Heart right ventricle (tissue), 16 donors: ENCODE measurements at regions not wholly inside any gene's neighbourhood (a gene's known extent, or its start where the extent isn't known, plus 50 kb on each side); places are given as distances from the start of the nearest gene placed in this dataset.

Experiments used
- ATAC-seq, 8 donors: fragments of 200-7000 bp; cut with Tn5 transposase; one replicate each; pipeline ENCODE4 v1.9.1; 2020; ENCODE audit warnings: mild to moderate bottlenecking in 8 of 8, moderate library complexity in 8 of 8, moderate number of reproducible peaks in 1 of 8
- DNase-seq, 2 donors: peaks; one replicate each; pipeline ENCODE4 v3.0.0-alpha.2; 2020
- H3K27ac ChIP-seq, 10 donors: fragments of 200-600 bp; sonication (generic) in 2 of 10; one replicate each; pipeline versions ENCODE4 v1.5.0 to v1.8.0; 2020 to 2022; ENCODE audit warnings: mild to moderate bottlenecking in 3 of 10
- H3K27me3 ChIP-seq, 7 donors: fragments of 200-600 bp; one replicate each; pipeline ENCODE4 v1.8.0; 2021 to 2022; ENCODE audit warnings: mild to moderate bottlenecking in 2 of 7
- H3K36me3 ChIP-seq, 9 donors: fragments of 200-600 bp; sonication (generic) in 1 of 9; one replicate each; pipeline versions ENCODE4 v1.5.0 to v1.8.0; 2020 to 2022; ENCODE audit warnings: mild to moderate bottlenecking in 2 of 9
- H3K4me1 ChIP-seq, 9 donors: fragments of 200-600 bp; sonication (generic) in 1 of 9; one replicate each; pipeline versions ENCODE4 v1.5.0 to v1.8.0; 2020 to 2022; ENCODE audit warnings: mild to moderate bottlenecking in 4 of 9
- H3K4me3 ChIP-seq, 10 donors: fragments of 200-600 bp; sonication (generic) in 2 of 10; one replicate each; pipeline versions ENCODE4 v1.5.0 to v1.8.0; 2020 to 2022; ENCODE audit warnings: mild to moderate bottlenecking in 7 of 10, moderate library complexity in 2 of 10
- H3K9me3 ChIP-seq, 11 donors: fragments of 200-600 bp in 10 of 11; sonication (generic) in 2 of 11; one replicate each; pipeline versions ENCODE4 v1.5.0 to v1.8.0; 2013 to 2022; ENCODE audit warnings: mild to moderate bottlenecking in 2 of 11, control low read depth in 1 of 11, moderate library complexity in 1 of 11
- WGBS, 2 donors: extraction: QIAGEN DNeasy Blood & Tissue Kit; methylation state at CpG; one replicate each; pipeline ENCODE4 v1.1.7; 2013; ENCODE audit warnings: inconsistent platforms in 1 of 2; 5-methylcytosine and 5-hydroxymethylcytosine counted together
- intact Hi-C, 10 donors: fragments of 100-400 bp; cut with DNase I; formaldehyde crosslinking; loops; one replicate each; pipeline versions ENCODE4 v1.11.1 to v1.14.2; 2022
- TF ChIP-seq, protein P1 (sequence below), 9 donors: fragments of 200-600 bp; sonication (generic) in 2 of 9; IDR thresholded peaks; one replicate each; pipeline versions ENCODE4 v1.5.0 to v1.8.0; 2021 to 2022; ENCODE audit warnings: antibody characterized with exemption in 9 of 9, mild to moderate bottlenecking in 5 of 9, moderate library complexity in 1 of 9
- donor health status: Arrhythmogenic right ventricular cardiomyopathy.
- donor health status: ischemic (EF 13 %, LVEDD 7.1; RV severe dilation, severe dysfunction).
- donor health status: healthy with polysubstance abuse.
- donor health status: DM: no; HTN: yes; CAD: no.
- donor health status: DM: no; HTN: no; CAD: no.
- donor health status: ischemic (EF 25% LVEDD 6.9; RV normal size, moderate dysfunction).
- donor health status: ischemic (EF 25% LVEDD 5.7; RV mildly dilated, moderate dysfunction).
- donor health status: healthy.
- donor health status: DM: yes; HTN: yes; CAD: no.
- donor health status: Ischemic cardiomyopathy.
- donor health status: ischemic (EF 35%, LVEDD 5.7; RV mildly dilated, moderate dysfunction).
- donor health status: nonischemic (EF 11% LVEDD 7.7; RV severe dilation, severe dysfunction).
- donor health status: DM: yes; HTN: yes; CAD: no.
- donor health status: PGD.
- donor health status: ischemic (EF 29% LVEDD 5.4; RV normal size, mild dysfunction).
- donor health status: nonischemic (EF 23%, LVEDD 6.1; RV moderate dilation, normal function).

DNA sequence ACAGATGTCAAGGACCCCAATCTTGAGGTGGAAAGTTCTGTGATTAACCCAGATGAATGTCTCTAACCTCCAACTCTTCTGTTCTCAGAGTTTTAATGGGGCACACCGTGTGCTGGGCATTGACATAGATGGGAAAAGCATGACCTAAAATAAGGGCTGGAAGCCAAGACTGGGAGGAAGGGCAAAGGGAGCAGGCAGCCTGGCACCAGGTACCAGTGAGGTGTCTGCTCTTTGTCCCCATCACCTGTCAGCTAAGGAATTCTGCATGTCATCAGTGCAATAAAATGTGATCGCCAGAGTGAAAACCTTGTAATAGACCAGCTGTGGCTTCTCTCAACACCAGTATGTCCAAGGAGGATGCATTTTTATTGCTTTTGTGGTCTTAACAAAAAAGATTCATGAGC lies 143.5 kb upstream of the TPM1 start:
- TF ChIP-seq, protein P1, sequence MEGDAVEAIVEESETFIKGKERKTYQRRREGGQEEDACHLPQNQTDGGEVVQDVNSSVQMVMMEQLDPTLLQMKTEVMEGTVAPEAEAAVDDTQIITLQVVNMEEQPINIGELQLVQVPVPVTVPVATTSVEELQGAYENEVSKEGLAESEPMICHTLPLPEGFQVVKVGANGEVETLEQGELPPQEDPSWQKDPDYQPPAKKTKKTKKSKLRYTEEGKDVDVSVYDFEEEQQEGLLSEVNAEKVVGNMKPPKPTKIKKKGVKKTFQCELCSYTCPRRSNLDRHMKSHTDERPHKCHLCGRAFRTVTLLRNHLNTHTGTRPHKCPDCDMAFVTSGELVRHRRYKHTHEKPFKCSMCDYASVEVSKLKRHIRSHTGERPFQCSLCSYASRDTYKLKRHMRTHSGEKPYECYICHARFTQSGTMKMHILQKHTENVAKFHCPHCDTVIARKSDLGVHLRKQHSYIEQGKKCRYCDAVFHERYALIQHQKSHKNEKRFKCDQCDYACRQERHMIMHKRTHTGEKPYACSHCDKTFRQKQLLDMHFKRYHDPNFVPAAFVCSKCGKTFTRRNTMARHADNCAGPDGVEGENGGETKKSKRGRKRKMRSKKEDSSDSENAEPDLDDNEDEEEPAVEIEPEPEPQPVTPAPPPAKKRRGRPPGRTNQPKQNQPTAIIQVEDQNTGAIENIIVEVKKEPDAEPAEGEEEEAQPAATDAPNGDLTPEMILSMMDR (IDR thresholded peaks at IDR 0.05), result no peak
- WGBS, 2 donors, result 30 to 50% methylated on average over 2 of the region's 2 CpGs
- ATAC-seq (peak; percentile 32 to 82 (median 61)), DNase-seq (peak; percentile 24 to 87)
- H3K9me3 ChIP-seq, result no peaks in the 10 kb centered on the region
- no peak overlapping the region for H3K4me3 ChIP-seq
- H3K4me1 ChIP-seq, result peaks cover 10 to 75% (median 56%) of the 10 kb centered on the region in 9 donors
- intact Hi-C loops, result loop anchor here in 4 of 10 donors (2.0 to 5.0 kb wide), 3 partner anchors 103 to 143 kb away; partner anchors contain the start of gene TPM1 (in 2 of the 4)
- peak overlapping the region; percentile 69 to 93 (median 88) for H3K27ac ChIP-seq
- H3K27me3 ChIP-seq, result no peaks in the 10 kb centered on the region
- no peaks in the 10 kb centered on the region for H3K36me3 ChIP-seq

DNA sequence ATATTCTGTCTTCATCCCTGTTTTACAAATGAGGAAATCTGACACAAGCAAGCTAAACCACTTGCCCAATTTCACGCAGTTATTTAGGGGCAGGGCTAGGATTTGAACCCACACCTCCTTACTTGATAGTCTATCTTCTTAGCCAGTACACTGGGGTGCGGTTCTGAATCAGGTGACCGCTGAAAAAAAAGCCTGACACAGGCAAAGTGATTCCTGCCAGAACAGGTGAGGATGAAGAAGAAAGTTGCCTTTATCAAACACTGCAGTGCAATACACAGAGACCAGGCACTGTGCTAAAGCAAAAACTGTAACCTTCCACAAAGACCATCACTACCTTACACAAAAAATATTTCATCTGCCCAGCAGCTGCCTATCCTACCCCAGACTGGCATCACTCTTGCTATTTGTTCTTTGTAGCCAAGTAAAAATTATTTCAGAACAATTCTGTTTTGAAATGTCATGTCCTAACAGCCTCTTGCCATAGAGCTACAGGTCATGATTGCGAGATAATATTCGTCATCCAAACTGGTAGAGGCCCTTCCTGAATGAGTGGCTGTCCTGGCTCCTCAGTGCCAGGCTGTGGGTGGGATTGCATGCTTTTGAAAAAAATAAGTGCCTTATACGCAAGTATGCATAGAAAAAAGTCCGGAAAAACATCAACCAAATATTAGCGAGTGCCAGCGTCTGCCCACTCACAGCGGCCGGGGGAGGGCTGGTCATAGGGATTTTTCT lies 142.3 kb upstream of the TPM1 start:
- Histone ChIP-seq H3K36me3 (no peaks in the 10 kb centered on the region), H3K4me1 (peaks cover 10 to 64% (median 47%) of the 10 kb centered on the region in 9 donors), H3K4me3 (no peak overlapping the region), H3K27ac (peak overlapping the region; percentile 69 to 93 (median 88)), H3K27me3 (no peaks in the 10 kb centered on the region), H3K9me3 (no peaks in the 10 kb centered on the region)
- TF ChIP-seq, protein P1 (IDR thresholded peaks at IDR 0.05), result no peak
- no peak for DNase-seq
- ATAC-seq, result no peak
- WGBS, 2 donors, result 75 to 84% methylated on average over 11 of the region's 11 CpGs
- intact Hi-C loops, result loop anchor here in 1 of 10 donors (2.0 kb wide), 1 partner anchor 143 kb away; the partner anchor contains the start of gene TPM1

DNA sequence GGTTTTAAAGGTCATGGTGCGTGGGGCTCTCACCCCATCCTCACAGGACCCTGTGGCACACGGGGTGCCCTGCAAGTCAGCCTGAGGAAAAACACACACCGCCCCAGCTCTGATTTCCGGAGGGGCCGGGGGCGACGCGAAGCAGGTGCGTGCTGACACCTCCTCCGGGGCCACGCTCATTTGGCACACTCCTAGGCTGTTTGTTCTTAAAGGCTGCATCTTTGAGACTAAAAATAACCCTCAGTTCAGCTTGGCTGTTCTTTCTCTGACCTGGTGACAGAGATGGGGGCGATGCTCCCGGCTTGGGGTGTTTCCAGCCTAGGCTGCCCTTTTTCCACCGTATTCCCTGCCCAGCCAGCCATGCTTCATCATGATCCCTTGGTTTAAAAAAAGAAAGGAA lies 141.5 kb upstream of the TPM1 start:
- DNase-seq, result peak; percentile 24 to 33
- no peak overlapping the region for H3K4me3 ChIP-seq
- no peaks in the 10 kb centered on the region for H3K27me3 ChIP-seq
- intact Hi-C loops, result loop anchor here in 1 of 10 donors (2.0 kb wide), 1 partner anchor 142 kb away; the partner anchor contains the start of gene TPM1
- H3K9me3 ChIP-seq, result no peaks in the 10 kb centered on the region
- peak overlapping the region; percentile 69 to 93 (median 88) for H3K27ac ChIP-seq
- TF ChIP-seq, protein P1 (IDR thresholded peaks at IDR 0.05), result no peak
- H3K36me3 ChIP-seq, result no peaks in the 10 kb centered on the region
- H3K4me1 ChIP-seq, result peaks cover 10 to 56% (median 39%) of the 10 kb centered on the region in 9 donors
- WGBS, 2 donors, result 46 to 51% methylated on average over 14 of the region's 14 CpGs
- peak in 5 of 8 donors; percentile 23 to 63 (median 41) for ATAC-seq

DNA sequence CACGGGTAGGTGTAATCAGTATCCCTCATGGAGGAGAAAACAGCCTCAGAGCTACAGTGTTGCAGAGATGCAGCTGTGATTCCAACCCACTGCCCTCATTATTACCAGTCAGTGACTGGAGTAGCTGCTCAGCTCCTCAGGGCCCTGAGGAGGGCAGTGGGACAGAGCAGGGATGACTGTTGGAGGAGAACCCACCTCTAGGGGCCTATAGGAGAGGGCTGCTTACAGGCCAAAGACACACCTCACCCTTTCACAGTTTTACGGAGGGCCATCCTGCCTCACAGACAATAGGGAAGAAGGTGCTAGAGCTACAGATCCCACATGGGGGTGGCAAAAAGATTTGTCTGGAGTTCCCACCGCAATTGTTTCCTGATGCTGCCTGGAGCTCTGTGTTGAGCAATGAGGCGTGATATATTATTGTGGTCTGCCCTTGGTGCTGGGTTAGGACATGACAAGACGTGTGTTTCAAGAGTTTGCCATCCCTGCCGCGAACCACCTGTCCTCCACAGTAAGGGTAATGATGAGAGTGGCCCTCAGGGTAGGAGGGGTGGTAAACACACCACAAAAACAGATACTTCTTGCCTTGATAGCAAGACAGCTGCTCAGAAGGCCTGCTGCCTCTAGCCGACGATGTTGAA lies 140.5 kb upstream of the TPM1 start:
- Histone ChIP-seq H3K4me1 (peaks cover 2 to 46% (median 30%) of the 10 kb centered on the region in 9 donors), H3K4me3 (no peak overlapping the region), H3K27ac (peak overlapping the region in 9 of 10 donors; percentile 79 to 93 (median 88)), H3K9me3 (no peaks in the 10 kb centered on the region), H3K36me3 (no peaks in the 10 kb centered on the region), H3K27me3 (no peaks in the 10 kb centered on the region)
- ATAC-seq, result no peak
- TF ChIP-seq, protein P1 (IDR thresholded peaks at IDR 0.05), result no peak
- intact Hi-C loops, result loop anchor here in 2 of 10 donors (2.0 kb wide), 2 partner anchors 53 to 141 kb away; partner anchors contain the start of gene TPM1 (in 1 of the 2)
- DNase-seq, result no peak
- 90 to 93% methylated on average over 9 of the region's 9 CpGs for WGBS, 2 donors
